ES-I3 (cell line): ENCODE measurements at regions not wholly inside any gene's neighbourhood (a gene's known extent, or its start where the extent isn't known, plus 50 kb on each side); places are given as distances from the start of the nearest gene placed in this dataset.

Experiments
- H3K36me3 ChIP-seq: 2 replicates; pipeline ENCODE4 v1.6.1; 2013; ENCODE audit warnings: mild to moderate bottlenecking, low read length, control low read depth, moderate library complexity; ENCODE audit not compliant: insufficient read depth
- H3K4me1 ChIP-seq: 2 replicates; pipeline ENCODE4 v1.6.1; 2013; ENCODE audit warnings: mild to moderate bottlenecking, control low read depth, low read length; ENCODE audit not compliant: insufficient read depth
- H3K9ac ChIP-seq: 2 replicates; pipeline ENCODE4 v1.6.1; 2013; ENCODE audit warnings: low read depth, mild to moderate bottlenecking, low read length, moderate library complexity
- H3K9me3 ChIP-seq: 2 replicates; pipeline ENCODE4 v1.6.1; 2013; ENCODE audit warnings: mild to moderate bottlenecking, low read length, moderate library complexity; ENCODE audit not compliant: control insufficient read depth, insufficient read depth

DNA sequence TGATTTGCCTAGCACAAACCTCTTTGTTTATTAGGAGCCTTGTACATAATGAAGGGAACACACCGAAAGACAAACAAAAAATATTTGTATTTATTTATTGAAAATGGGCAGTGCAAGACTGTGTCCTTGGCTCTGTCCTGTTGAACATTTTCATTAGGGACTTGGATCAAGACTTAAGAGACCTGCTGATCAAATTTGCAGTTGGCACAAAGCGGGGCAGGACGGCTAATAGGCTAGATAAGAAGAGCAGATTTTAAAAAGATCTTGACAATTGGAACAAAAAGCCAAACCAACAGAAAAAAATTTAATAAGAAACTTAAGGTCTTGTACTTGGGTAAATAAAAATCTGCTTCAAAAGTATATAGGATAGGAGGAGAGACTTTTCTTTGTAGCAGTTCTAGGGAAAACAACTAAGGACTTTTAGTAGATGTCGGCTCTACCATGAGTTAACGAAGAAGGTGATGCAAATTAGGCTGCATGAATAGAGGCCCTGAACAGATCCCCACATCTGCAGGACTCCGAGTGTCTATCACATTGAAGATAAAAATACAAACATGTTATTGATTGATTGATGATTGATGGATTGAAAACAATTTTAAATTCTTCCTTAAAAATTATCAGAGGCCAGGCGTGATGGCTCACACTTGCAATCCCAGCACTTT lies 124.1 kb upstream of the SPACA1 start:
- Histone ChIP-seq H3K4me1 (peaks cover 5% of the 10 kb centered on the region; the same call in 1 of the 2 replicates), H3K9me3 (no peaks in the 10 kb centered on the region), H3K36me3 (no peaks in the 10 kb centered on the region), H3K9ac (no peak overlapping the region)

DNA sequence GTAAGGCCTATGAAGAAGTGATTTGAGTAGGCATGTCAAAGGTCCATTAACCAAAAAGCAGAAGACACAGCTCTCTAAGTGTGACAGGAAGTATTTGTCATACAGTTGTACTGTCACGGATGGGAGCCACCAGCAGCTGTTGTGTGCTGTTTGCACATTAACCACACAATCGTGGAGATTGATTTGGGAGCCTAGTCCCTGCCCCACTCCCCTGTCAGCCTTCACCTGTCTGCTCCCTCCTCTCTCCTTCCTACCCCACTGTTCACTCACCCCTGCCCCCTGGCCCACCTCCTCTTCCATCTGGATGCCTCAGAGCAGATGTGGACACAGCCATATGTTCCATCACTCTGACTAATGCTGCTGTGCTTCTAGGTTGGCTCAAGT lies 124.7 kb upstream of the SPACA1 start:
- H3K4me1 ChIP-seq, result peaks cover 5% of the 10 kb centered on the region; the same call in 1 of the 2 replicates
- no peak overlapping the region for H3K9ac ChIP-seq
- no peaks in the 10 kb centered on the region for H3K36me3 ChIP-seq
- H3K9me3 ChIP-seq, result no peaks in the 10 kb centered on the region

DNA sequence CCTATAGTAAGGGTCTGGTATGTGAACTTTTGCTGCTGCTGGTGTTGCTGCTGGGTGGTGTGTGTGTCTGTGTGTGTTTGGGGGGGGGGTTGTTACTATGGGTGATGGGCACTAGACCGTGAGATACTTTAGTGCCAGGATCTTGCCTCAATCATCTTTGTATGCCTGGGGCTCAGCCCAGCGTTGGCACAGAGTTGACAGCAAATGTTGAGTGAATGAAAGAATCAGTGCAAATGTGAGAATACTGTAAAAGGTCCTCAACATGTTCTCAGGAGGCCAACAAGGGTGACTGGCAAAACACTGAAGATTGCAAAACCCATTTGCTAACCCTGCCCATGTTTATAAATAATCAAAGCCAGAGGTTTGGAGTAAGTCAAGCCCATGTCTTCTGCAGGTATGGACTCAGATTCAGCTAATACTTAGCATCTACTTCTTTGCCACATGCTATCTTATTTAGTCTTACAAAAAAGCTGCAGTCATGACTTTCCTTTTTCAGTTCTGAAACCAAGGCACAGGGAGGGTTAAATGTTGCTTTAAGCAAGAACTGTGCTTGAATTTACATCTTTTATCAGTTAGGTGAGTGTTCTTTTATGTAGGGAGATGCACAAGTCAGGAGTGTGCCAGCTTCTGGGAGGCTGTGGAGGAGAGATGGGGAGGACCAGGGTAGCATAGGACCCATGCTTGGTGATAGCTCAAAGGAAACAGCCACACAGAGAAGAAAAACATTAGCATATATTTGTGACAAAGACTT lies 125.3 kb upstream of the SPACA1 start:
- Histone ChIP-seq H3K36me3 (no peaks in the 10 kb centered on the region), H3K9me3 (no peaks in the 10 kb centered on the region), H3K9ac (no peak overlapping the region), H3K4me1 (peaks cover 5% of the 10 kb centered on the region; the same call in 1 of the 2 replicates)

DNA sequence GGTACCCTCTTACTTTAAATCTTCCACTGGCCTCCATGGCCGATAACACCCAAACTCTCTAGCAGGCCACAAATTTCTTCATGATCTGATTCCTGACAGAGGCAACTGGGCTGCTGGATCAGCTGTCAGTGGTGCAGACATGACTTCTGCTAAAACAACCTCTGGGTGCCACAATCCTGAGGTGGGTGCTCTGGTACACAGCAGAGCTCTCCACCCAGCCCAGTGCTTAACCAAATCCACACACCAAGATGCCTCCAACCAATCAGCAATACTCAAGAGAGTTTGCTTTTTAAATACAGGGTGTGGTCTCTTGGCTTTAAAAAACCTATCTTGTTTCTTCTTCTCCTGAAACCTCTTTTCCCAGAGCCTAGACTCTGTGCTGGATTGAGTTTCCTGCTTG lies 126.6 kb upstream of the SPACA1 start:
- peaks cover 5% of the 10 kb centered on the region; the same call in 1 of the 2 replicates for H3K4me1 ChIP-seq
- no peak overlapping the region for H3K9ac ChIP-seq
- H3K36me3 ChIP-seq, result no peaks in the 10 kb centered on the region
- no peaks in the 10 kb centered on the region for H3K9me3 ChIP-seq

DNA sequence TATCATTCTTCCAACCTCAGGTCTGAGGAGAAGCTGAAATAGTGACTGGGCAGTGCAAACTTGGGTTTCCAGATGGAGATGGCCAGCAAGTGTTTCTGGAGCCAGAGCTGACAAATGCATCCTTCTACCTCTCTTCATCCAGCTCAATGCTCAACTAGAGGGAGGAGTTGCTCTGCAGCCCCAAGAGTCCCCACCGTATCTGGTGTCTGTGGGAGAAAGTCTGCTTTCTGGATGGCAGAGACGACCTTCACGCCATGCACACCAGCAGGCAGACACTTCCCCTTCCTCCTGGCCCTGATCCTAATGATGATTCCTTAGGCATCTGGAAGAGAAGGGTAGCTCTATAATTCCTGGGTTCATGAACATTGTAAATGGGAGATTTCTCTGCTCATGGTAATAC lies 127.4 kb upstream of the SPACA1 start:
- H3K9me3 ChIP-seq, result no peaks in the 10 kb centered on the region
- peaks cover 5% of the 10 kb centered on the region; the same call in 1 of the 2 replicates for H3K4me1 ChIP-seq
- no peak overlapping the region for H3K9ac ChIP-seq
- no peaks in the 10 kb centered on the region for H3K36me3 ChIP-seq

DNA sequence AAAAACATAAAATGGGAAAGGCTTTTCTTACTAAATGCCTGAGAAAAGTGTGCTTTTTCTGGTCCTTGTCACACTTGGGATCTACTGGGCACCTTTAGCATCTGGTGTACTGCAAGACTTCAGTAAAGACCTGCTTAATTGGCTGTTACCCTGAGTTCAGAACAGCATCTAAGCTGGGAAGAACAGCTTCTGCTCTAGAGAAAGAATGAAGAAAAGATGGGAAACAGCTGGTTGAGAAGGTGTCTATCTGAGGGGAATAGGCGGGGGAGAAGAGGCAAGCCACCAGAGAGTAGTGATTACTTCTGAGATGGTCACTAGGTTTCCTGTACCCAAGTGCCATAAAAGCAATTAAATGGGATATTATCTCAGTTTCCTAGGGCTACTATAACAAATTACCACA lies 128.2 kb upstream of the SPACA1 start:
- Histone ChIP-seq H3K9me3 (no peaks in the 10 kb centered on the region), H3K36me3 (no peaks in the 10 kb centered on the region), H3K4me1 (peaks cover 5% of the 10 kb centered on the region; the same call in 1 of the 2 replicates), H3K9ac (no peak overlapping the region)

DNA sequence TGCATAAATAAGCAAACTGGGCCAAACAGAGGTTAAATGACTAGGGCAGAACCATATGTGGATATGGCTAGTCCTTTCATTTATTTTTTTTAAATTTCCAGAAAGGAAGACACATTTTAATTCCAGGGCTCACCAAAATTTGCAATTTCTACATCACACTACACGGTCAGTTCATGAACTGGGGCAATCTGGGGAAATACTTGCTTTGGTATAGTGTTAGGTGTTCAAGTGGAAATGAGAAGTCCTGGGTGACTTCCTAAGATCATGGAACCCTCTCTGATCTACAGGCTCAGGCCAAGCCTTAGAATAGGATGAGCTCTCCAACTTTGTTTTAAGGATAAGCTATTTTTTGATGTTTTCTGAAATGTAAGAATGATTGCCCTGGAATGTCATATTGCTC lies 128.6 kb upstream of the SPACA1 start:
- peaks cover 5% of the 10 kb centered on the region; the same call in 1 of the 2 replicates for H3K4me1 ChIP-seq

DNA sequence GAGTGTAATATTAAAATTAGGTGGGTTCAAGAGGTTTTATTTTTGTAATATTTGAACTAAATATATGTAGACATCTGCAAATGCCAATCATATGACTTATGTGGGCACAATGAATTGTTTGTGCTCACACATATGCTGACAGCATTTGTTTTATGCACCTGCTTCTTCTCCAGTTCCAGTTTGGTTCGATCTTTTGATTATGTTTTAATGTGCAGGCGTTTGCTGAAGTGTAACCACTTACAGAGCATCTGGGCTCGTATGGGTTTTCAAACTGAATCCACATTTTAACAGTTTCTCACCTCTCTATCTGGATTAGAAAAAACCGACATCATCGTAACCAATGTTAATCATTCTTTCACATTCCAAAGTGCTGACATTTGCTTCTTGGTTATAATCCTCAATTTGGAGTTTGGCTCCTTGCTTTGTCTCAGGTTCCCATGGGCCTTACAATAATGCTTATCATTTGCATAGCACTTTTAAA lies 129.1 kb upstream of the SPACA1 start:
- no peaks in the 10 kb centered on the region for H3K9me3 ChIP-seq
- peaks cover 5% of the 10 kb centered on the region; the same call in 1 of the 2 replicates for H3K4me1 ChIP-seq
- no peaks in the 10 kb centered on the region for H3K36me3 ChIP-seq
- no peak overlapping the region for H3K9ac ChIP-seq

More for the DNA sequence above, 128.6 kb upstream of the SPACA1 start:
- H3K36me3 ChIP-seq, result no peaks in the 10 kb centered on the region
- H3K9me3 ChIP-seq, result no peaks in the 10 kb centered on the region
- H3K9ac ChIP-seq, result no peak overlapping the region

DNA sequence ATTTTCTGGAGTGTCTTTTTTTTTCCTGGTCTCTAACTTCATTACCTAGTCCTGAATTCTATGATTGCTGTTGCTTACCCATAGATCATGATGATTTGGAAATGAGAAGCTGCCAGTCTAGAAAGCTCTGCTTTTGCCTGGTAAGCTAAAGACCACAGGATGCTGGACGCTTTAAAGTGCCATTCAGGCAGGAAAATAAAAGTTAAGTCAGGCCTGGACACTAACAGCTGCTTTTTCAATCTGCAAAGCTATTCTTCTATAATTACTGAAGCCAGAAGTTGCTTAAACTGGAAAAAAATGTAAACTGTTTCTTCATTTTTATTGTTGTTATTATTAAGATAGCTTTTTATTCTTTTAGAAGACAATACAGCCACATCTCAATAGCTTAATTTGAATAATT lies 129.8 kb upstream of the SPACA1 start:
- Histone ChIP-seq H3K4me1 (peaks cover 5% of the 10 kb centered on the region; the same call in 1 of the 2 replicates), H3K36me3 (no peaks in the 10 kb centered on the region), H3K9me3 (no peaks in the 10 kb centered on the region), H3K9ac (no peak overlapping the region)

DNA sequence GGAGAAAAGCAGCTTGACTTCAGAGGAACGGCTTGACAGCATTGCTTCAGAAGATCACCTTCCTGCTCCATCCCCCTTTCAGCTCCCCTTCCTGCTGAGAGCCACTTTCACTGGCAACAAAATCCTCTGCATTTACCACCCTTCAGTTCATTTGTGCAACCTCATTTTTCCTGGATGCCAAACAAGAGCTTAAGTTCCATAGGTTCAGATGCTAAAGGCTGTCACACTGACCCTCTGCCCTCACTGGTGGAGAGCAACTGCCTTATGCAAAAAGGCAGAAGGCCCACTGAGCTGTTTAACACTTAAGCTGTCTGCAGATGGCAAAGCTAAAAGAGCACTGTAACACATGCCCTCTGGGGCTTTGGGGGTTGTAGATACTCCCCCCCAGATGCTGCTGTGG lies 131.2 kb upstream of the SPACA1 start:
- Histone ChIP-seq H3K9me3 (no peaks in the 10 kb centered on the region), H3K36me3 (no peaks in the 10 kb centered on the region), H3K9ac (no peak overlapping the region), H3K4me1 (peaks cover 5% of the 10 kb centered on the region; the same call in 1 of the 2 replicates)

DNA sequence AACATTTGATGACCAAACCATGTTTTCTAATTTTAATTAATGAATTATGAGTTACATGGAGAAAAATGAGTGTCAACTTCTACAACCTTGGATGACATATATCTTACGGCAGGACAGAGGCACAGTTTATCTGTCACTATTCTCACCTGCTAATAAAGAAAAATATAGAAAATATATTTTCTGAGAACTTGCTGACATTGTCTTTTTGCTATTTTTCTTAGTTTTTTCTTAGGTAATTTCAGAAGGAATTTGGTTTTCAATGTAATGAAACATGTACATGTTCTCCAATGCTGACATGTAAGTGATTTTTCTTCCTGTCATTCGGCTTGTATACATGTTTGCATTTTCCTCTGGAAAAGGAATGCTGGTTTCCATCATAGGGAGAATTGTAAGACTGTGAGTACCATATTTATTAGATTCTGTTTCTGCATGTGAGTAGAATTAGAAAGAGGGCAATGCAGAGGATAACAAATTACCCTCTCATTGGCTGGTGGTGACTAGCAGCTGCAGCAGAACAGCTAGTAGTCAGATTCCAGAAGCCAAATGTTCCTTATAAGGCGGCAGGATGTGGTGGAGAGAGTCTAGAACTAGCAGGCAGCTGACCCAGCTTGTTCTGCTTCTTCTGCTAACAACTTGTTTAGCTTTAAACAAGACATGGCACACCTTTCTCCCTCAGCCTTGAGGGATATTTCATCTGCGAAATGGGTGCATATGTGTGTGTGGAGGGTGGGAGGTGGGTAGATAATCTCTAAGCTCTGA lies 132.8 kb upstream of the SPACA1 start:
- no peak overlapping the region for H3K9ac ChIP-seq
- peaks cover 5% of the 10 kb centered on the region; the same call in 1 of the 2 replicates for H3K4me1 ChIP-seq
- H3K36me3 ChIP-seq, result no peaks in the 10 kb centered on the region
- no peaks in the 10 kb centered on the region; the same call in 1 of the 2 replicates for H3K9me3 ChIP-seq

DNA sequence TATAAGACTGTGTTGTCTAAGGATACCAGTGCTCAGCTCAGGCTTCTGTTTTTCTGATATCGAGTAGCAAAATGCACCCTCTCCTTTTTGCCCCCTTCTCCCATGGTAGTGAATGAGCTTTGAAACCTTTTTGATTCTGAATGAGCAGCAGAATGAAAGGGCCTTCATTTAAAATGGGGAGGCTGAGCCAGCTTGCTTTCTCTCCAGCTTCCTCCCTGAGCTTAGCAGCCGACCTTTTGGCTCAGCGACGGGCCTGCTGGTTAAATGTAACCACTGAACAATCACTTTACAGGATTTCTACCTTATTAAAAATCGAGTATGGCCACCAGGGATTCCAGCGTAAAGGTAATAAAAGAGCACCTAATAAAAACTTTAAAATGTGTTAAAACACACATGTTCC lies 133.7 kb upstream of the SPACA1 start:
- Histone ChIP-seq H3K9me3 (no peaks in the 10 kb centered on the region; the same call in 1 of the 2 replicates), H3K36me3 (no peaks in the 10 kb centered on the region), H3K4me1 (peaks cover 4% of the 10 kb centered on the region; the same call in 1 of the 2 replicates), H3K9ac (no peak overlapping the region)

DNA sequence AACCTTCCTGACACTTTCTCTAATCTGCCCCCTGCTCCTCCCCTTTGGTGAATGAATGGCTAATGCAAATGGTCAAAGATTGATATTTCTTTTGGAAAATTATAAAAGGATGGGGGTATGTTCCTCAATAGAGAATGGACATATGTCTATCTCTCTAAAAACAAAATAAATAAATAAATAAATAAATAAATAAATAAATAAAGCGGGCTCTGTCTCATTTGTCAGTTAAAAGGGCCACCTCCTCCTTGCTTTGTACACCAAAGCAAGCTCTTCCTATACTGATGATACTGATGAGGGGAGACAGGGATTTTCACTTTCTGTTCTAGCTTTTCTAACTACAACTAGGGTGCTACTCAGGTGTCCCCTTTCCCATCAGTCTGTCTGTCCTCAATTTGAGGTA lies 135.5 kb upstream of the SPACA1 start:
- no peak overlapping the region for H3K9ac ChIP-seq
- H3K4me1 ChIP-seq, result peaks cover 4% of the 10 kb centered on the region
- H3K36me3 ChIP-seq, result no peaks in the 10 kb centered on the region
- no peaks in the 10 kb centered on the region; the same call in 1 of the 2 replicates for H3K9me3 ChIP-seq

DNA sequence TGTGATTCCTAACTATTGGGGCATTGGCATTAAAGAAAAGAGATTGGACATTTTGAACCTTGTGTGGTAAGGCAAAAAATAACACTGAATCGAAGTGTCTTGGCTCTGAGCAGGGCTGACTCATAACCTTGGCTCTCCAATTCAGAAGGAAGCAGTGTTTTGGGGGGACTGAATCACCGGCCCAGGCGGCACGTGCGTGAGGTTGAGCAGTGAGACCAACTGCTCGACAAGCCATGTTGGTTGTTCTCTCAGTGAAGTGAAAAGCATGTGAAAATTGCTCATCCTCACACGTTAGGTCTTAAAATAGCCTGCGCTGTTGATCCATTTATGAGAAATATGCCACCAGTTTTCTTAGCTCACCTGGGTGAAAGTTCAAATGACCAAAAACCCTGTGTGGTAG lies 137.8 kb upstream of the SPACA1 start:
- Histone ChIP-seq H3K4me1 (peaks cover 21% of the 10 kb centered on the region), H3K9me3 (no peaks in the 10 kb centered on the region; the same call in 1 of the 2 replicates), H3K36me3 (no peaks in the 10 kb centered on the region), H3K9ac (no peak overlapping the region)
